Naive thymus-derived CD4-positive, alpha-beta T cell (primary cell): ENCODE measurements at regions not wholly inside any gene's neighbourhood (a gene's known extent, or its start where the extent isn't known, plus 50 kb on each side); places are given as distances from the start of the nearest gene placed in this dataset.
A peak's percentile ranks its signal among the peaks of the same experiment; 100 is the strongest.

ENCODE experiments used
- ATAC-seq: fragments of 150-1000 bp; cut with Tn5 transposase; 2 replicates; pipeline ENCODE4 v1.10.0; 2021; ENCODE audit warnings: mild to moderate bottlenecking, moderate library complexity
- CTCF ChIA-PET: fragments of 350-600 bp; sonication (Branson Sonifier 250); formaldehyde crosslinking; loops from one replicate; lab custom pipeline; 2021; ENCODE audit warnings: antibody characterized with exemption; lab: Charles Lee
- POLR2A ChIA-PET: fragments of 350-600 bp; sonication (Branson Sonifier 250); formaldehyde crosslinking; loops from one replicate; lab custom pipeline; 2021; ENCODE audit warnings: antibody characterized with exemption, inconsistent platforms; lab: Charles Lee
- DNase-seq, 9 donors: peaks; one replicate each; pipeline versions ENCODE4 v3.0.0 to v3.0.0-alpha.2; 2020 to 2022; ENCODE audit warnings: mixed read lengths in 1 of 9
- H3K27ac ChIP-seq: one replicate; pipeline ENCODE4 v1.7.0; 2013; ENCODE audit warnings: mild to moderate bottlenecking, low read depth, low read length, moderate library complexity
- H3K27me3 ChIP-seq, 2 donors: one replicate each; pipeline ENCODE4 v1.7.0; 2013; ENCODE audit warnings: low read length in 2 of 2, mild to moderate bottlenecking in 2 of 2, moderate library complexity in 2 of 2; ENCODE audit not compliant: control insufficient read depth in 2 of 2, insufficient read depth in 2 of 2
- H3K36me3 ChIP-seq, 3 experiments: 1 replicate in 2 of 3; 2 replicates in 1 of 3; pipeline ENCODE4 v1.7.0; 2013; ENCODE audit warnings: low read length in 3 of 3, mild to moderate bottlenecking in 3 of 3, moderate library complexity in 1 of 3; ENCODE audit not compliant: insufficient read depth in 3 of 3, control insufficient read depth in 2 of 3
- H3K4me1 ChIP-seq, 2 donors: one replicate each; pipeline ENCODE4 v1.7.0; 2013; ENCODE audit warnings: low read length in 2 of 2, mild to moderate bottlenecking in 2 of 2, moderate library complexity in 1 of 2; ENCODE audit not compliant: control insufficient read depth in 2 of 2, insufficient read depth in 2 of 2
- H3K4me3 ChIP-seq: 2 replicates; pipeline ENCODE4 v1.7.0; 2013; ENCODE audit warnings: mild to moderate bottlenecking, low read length
- H3K9me3 ChIP-seq, 3 experiments: 1 replicate in 2 of 3; 2 replicates in 1 of 3; pipeline ENCODE4 v1.7.0; 2013; ENCODE audit warnings: low read length in 3 of 3; ENCODE audit not compliant: control insufficient read depth in 2 of 3
- H3K27ac Mint-ChIP-seq, 9 donors: one replicate each; pipeline ENCODE4 v1.8.0; 2020 to 2022; ENCODE audit warnings: mixed read lengths in 9 of 9, mild to moderate bottlenecking in 8 of 9, moderate library complexity in 5 of 9, inconsistent platforms in 2 of 9
- H3K27me3 Mint-ChIP-seq, 5 donors: one replicate each; pipeline ENCODE4 v1.8.0; 2021 to 2022; ENCODE audit warnings: mixed read lengths in 5 of 5, mild to moderate bottlenecking in 1 of 5
- H3K36me3 Mint-ChIP-seq, 5 donors: one replicate each; pipeline ENCODE4 v1.8.0; 2020 to 2022; ENCODE audit warnings: mixed read lengths in 5 of 5, mild to moderate bottlenecking in 3 of 5, inconsistent platforms in 1 of 5
- H3K4me1 Mint-ChIP-seq, 7 donors: one replicate each; pipeline ENCODE4 v1.8.0; 2020 to 2022; ENCODE audit warnings: mixed read lengths in 7 of 7, mild to moderate bottlenecking in 3 of 7, inconsistent platforms in 1 of 7
- H3K4me3 Mint-ChIP-seq, 10 donors: one replicate each; pipeline ENCODE4 v1.8.0; 2020 to 2022; ENCODE audit warnings: mild to moderate bottlenecking in 10 of 10, mixed read lengths in 10 of 10, moderate library complexity in 6 of 10, inconsistent platforms in 2 of 10
- H3K9me3 Mint-ChIP-seq, 11 donors: one replicate each; pipeline ENCODE4 v1.8.0; 2020 to 2022; ENCODE audit warnings: mixed read lengths in 11 of 11, mild to moderate bottlenecking in 4 of 11, inconsistent platforms in 1 of 11, moderate library complexity in 1 of 11
- intact Hi-C, 2 donors: fragments of 100-400 bp; cut with micrococcal nuclease; formaldehyde crosslinking; loops; one replicate each; pipeline ENCODE4 v1.15.1; 2023

- H3K36me3 ChIP-seq = no peaks in the 10 kb centered on the region
- H3K4me3 Mint-ChIP-seq = no peak overlapping the region
- POLR2A ChIA-PET = no interaction called here
- no peaks in the 10 kb centered on the region for H3K4me1 ChIP-seq
- no peak overlapping the region for H3K27ac ChIP-seq
- H3K27me3 Mint-ChIP-seq = peaks cover 24 to 28% (median 27%) of the 10 kb centered on the region in 5 donors
- H3K4me3 ChIP-seq = no peak overlapping the region
- H3K9me3 ChIP-seq = no peaks in the 10 kb centered on the region
- peaks cover 0 to 2% (median 0%) of the 10 kb centered on the region in 7 donors for H3K4me1 Mint-ChIP-seq
- DNase-seq (peak in 5 of 9 donors; percentile 19 to 37 (median 24)), ATAC-seq (peak; percentile 54)
- intact Hi-C loops = loop anchor here (1.0 to 5.0 kb wide), 6 partner anchors 86 to 1913 kb away; no protein-coding TSS in a partner anchor
- H3K27me3 ChIP-seq = no peaks in the 10 kb centered on the region
- no peaks in the 10 kb centered on the region for H3K36me3 Mint-ChIP-seq
- CTCF ChIA-PET = interaction anchor here (0.7 to 1.7 kb wide), 4 partner anchors 9 to 19 kb away, joined by 3 to 6 read pairs (median 3); no protein-coding TSS in a partner anchor
- no peak overlapping the region for H3K27ac Mint-ChIP-seq
- H3K9me3 Mint-ChIP-seq = no peaks in the 10 kb centered on the region
These were observed 88.4 kb downstream of the PMAIP1 start for GRCh38 chr18:59988098-59988706.

GRCh38 chr18:59987102-59987501 lies 87.3 kb downstream of the PMAIP1 start:
- Mint-ChIP-seq H3K27me3 (peaks cover 17 to 21% (median 20%) of the 10 kb centered on the region in 5 donors), H3K4me1 (peaks cover 0 to 2% (median 0%) of the 10 kb centered on the region in 7 donors), H3K9me3 (no peaks in the 10 kb centered on the region), H3K4me3 (no peak overlapping the region), H3K27ac (no peak overlapping the region), H3K36me3 (no peaks in the 10 kb centered on the region)
- Histone ChIP-seq H3K4me3 (no peak overlapping the region), H3K4me1 (no peaks in the 10 kb centered on the region), H3K9me3 (no peaks in the 10 kb centered on the region), H3K27me3 (no peaks in the 10 kb centered on the region), H3K36me3 (no peaks in the 10 kb centered on the region), H3K27ac (no peak overlapping the region)
- CTCF ChIA-PET = interaction anchor here (0.7 to 1.0 kb wide), 3 partner anchors 16 to 41 kb away, joined by 3 to 4 read pairs (median 3); no protein-coding TSS in a partner anchor
- ATAC-seq = no peak
- no peak for DNase-seq
- intact Hi-C loops = loop anchor here in 1 of 2 donors (5.0 kb wide), 1 partner anchor 85 kb away; no protein-coding TSS in a partner anchor
- POLR2A ChIA-PET = no interaction called here

- H3K27me3 Mint-ChIP-seq = peaks cover 15 to 22% (median 19%) of the 10 kb centered on the region in 5 donors
- Histone ChIP-seq H3K4me1 (no peaks in the 10 kb centered on the region), H3K36me3 (no peaks in the 10 kb centered on the region), H3K27ac (no peak overlapping the region), H3K9me3 (no peaks in the 10 kb centered on the region), H3K4me3 (no peak overlapping the region), H3K27me3 (no peaks in the 10 kb centered on the region)
- ATAC-seq = no peak
- no peaks in the 10 kb centered on the region for H3K9me3 Mint-ChIP-seq
- intact Hi-C loops = loop anchor here in 1 of 2 donors (5.0 kb wide), 1 partner anchor 84 kb away; no protein-coding TSS in a partner anchor
- peaks cover 0 to 2% (median 0%) of the 10 kb centered on the region in 7 donors for H3K4me1 Mint-ChIP-seq
- H3K27ac Mint-ChIP-seq = no peak overlapping the region
- no peaks in the 10 kb centered on the region for H3K36me3 Mint-ChIP-seq
- DNase-seq = no peak
- POLR2A ChIA-PET = no interaction called here
- CTCF ChIA-PET = no interaction called here
- no peak overlapping the region for H3K4me3 Mint-ChIP-seq
These were observed 86.3 kb downstream of the PMAIP1 start for GRCh38 chr18:59986139-59986538.

- no peaks in the 10 kb centered on the region for H3K36me3 Mint-ChIP-seq
- intact Hi-C loops = loop anchor here in 1 of 2 donors (5.0 kb wide), 1 partner anchor 83 kb away; no protein-coding TSS in a partner anchor
- CTCF ChIA-PET = interaction anchor here (1.4 kb wide), 1 partner anchor 11 kb away, joined by 3 read pairs; no protein-coding TSS in a partner anchor
These were observed 85.5 kb downstream of the PMAIP1 start for GRCh38 chr18:59985289-59985688.

GRCh38 chr18:59983506-59983905 lies 83.7 kb downstream of the PMAIP1 start:
- Mint-ChIP-seq H3K27ac (peak overlapping the region in 1 of 9 donors; percentile 52), H3K27me3 (peaks cover 0 to 9% (median 6%) of the 10 kb centered on the region in 5 donors), H3K4me1 (no peaks in the 10 kb centered on the region), H3K36me3 (no peaks in the 10 kb centered on the region), H3K9me3 (no peaks in the 10 kb centered on the region), H3K4me3 (no peak overlapping the region)
- Histone ChIP-seq H3K36me3 (no peaks in the 10 kb centered on the region), H3K4me3 (no peak overlapping the region), H3K9me3 (no peaks in the 10 kb centered on the region), H3K27me3 (no peaks in the 10 kb centered on the region), H3K4me1 (no peaks in the 10 kb centered on the region), H3K27ac (no peak overlapping the region)
- ATAC-seq (no peak), DNase-seq (no peak)
- POLR2A ChIA-PET = no interaction called here
- intact Hi-C loops = no loop called here
- CTCF ChIA-PET = no interaction called here

More at GRCh38 chr18:59985289-59985688, 85.5 kb downstream of the PMAIP1 start:
- no peak overlapping the region for H3K4me3 Mint-ChIP-seq
- no peaks in the 10 kb centered on the region for H3K9me3 Mint-ChIP-seq
- DNase-seq = no peak
- H3K27me3 Mint-ChIP-seq = peaks cover 10 to 19% (median 13%) of the 10 kb centered on the region in 5 donors
- no peak overlapping the region for H3K27ac Mint-ChIP-seq
- Histone ChIP-seq H3K27me3 (no peaks in the 10 kb centered on the region), H3K4me3 (no peak overlapping the region), H3K4me1 (no peaks in the 10 kb centered on the region), H3K36me3 (no peaks in the 10 kb centered on the region), H3K27ac (no peak overlapping the region), H3K9me3 (no peaks in the 10 kb centered on the region)
- POLR2A ChIA-PET = no interaction called here
- H3K4me1 Mint-ChIP-seq = no peaks in the 10 kb centered on the region
- ATAC-seq = no peak

- H3K9me3 ChIP-seq = no peaks in the 10 kb centered on the region
- no peak for DNase-seq
- no peaks in the 10 kb centered on the region for H3K27me3 ChIP-seq
- H3K27ac ChIP-seq = no peak overlapping the region
- H3K36me3 ChIP-seq = no peaks in the 10 kb centered on the region
- Mint-ChIP-seq H3K9me3 (no peaks in the 10 kb centered on the region), H3K36me3 (no peaks in the 10 kb centered on the region), H3K4me1 (no peaks in the 10 kb centered on the region), H3K27me3 (peaks cover 0 to 5% (median 0%) of the 10 kb centered on the region in 5 donors), H3K27ac (no peak overlapping the region), H3K4me3 (no peak overlapping the region)
- no peaks in the 10 kb centered on the region for H3K4me1 ChIP-seq
- intact Hi-C loops = no loop called here
- POLR2A ChIA-PET = no interaction called here
- no peak for ATAC-seq
- H3K4me3 ChIP-seq = no peak overlapping the region
- CTCF ChIA-PET = interaction anchor here (1.8 kb wide), 1 partner anchor 8 kb away, joined by 6 read pairs; no protein-coding TSS in a partner anchor
These were observed 80.4 kb downstream of the PMAIP1 start for GRCh38 chr18:59980188-59980637.
